GM21529 (cell line): ENCODE measurements at regions not wholly inside any gene's neighbourhood (a gene's known extent, or its start where the extent isn't known, plus 50 kb on each side); places are given as distances from the start of the nearest gene placed in this dataset.
"Not testable (repeated sequence)": the region's sequence is repeated elsewhere in the genome, so short reads cannot be mapped to it uniquely, and the experiment has no call there.

Experiments used
- ATAC-seq: cut with Tn5 transposase; IDR thresholded peaks from one replicate; pipeline ENCODE4 v1.9.1; 2021; ENCODE audit not compliant: unreplicated experiment

DNA sequence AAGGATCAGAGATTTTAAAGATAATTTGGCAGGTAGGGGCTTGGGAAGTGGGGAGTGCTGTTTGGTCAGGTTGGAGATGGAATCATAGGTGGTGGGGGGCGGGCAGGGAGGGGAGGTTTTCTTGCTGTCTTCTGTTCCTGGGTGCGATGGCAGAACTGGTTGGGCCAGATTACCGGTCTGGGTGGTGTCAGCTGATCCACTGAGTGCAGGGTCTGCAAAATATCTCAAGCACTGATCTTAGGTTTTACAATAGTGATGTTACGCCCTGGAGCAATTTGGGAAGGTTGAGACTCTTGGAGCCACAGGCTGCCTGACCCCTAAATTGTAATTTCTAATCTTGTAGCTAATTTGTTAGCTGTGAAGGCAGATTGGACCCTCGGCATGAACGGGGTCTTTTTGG lies 78.0 kb upstream of the PARP8 start:
- ATAC-seq, result not testable (repeated sequence)

DNA sequence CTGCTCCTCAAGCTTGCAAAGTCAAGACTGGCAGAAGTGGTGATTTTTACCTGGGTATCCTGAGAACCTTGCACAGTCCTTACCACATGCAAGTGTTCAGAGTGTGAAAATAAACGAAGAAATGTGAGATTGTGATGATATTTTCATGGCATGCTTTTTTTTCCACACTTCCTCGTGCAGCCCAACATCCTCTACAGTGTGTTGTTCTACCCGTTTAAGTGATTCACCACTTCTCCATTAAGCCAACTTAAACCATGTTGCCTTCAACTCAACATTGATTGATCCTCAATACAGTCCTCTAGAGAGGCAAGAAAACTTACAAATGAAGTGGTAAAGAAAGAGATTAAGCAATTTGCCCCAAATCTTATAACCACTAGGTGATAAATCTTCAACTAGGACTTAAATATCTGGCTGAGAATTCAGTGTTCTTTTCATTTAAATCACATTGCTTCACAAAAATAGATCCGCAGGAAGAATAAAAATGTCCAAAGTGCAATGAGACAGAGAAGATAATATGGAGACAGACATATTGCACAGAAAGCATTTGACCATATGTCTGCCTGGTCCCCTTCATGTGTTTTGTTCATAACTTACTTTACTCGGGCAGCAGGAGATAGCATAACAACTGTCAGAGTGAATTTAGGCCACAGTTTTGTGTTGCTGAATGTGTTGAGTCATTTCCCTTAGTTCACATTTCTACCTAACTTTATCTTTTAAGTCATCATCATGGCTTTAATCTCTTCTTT lies 75.8 kb upstream of the PARP8 start:
- not testable (repeated sequence) for ATAC-seq

DNA sequence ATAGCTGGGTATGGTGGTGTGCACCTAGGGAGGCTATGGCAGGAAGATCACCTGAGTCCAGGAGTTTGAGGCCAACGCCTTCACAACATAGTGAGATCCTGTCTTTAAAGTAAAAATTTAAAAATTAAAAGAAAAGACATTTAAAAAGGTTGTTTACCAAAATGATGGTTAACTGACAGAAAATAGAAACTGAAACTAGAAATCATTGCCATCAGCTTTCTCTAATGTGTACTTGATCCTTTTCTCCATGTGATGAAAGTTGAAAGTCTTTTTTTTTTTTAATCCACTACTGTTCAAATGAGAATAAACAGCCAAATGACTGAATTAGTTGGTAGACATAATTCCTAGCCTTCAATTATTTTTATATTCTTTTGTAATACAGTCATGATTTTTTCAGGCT lies 75.1 kb upstream of the PARP8 start:
- ATAC-seq, result not testable (repeated sequence)

GRCh38 chr5:50593681-50594080 lies 72.8 kb upstream of the PARP8 start:
- ATAC-seq, result no peak

DNA sequence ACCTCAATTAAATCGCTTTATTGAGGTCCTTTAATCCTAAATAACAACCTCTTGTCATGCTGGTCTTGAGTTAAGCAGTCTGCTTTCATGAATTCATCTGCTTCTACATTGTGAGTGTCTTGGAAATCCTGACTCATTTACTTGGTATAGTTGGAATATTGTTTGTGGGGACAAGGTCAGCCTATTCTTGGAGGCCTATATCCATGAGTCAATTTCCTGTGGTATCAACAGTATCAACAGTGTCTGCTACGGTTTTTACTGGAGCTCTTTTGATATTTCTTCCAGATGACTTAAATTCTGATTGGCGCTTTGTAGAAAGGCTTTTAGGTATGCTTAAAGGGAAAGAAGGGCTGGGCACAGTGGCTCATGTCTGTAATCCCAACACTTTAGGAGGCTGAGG lies 71.2 kb upstream of the PARP8 start:
- no peak for ATAC-seq

GRCh38 chr5:50601576-50601975 lies 64.9 kb upstream of the PARP8 start:
- not testable (repeated sequence) for ATAC-seq

GRCh38 chr5:50606179-50606578 lies 60.3 kb upstream of the PARP8 start:
- no peak for ATAC-seq

GRCh38 chr5:50607456-50607855 lies 59.0 kb upstream of the PARP8 start:
- ATAC-seq, result not testable (repeated sequence)

GRCh38 chr5:50607953-50608705 lies 58.3 kb upstream of the PARP8 start:
- ATAC-seq, result not testable (repeated sequence)

- ATAC-seq, result not testable (repeated sequence)
Measured at GRCh38 chr5:50613057-50613456, 53.4 kb upstream of the PARP8 start.
